Ishikawa (cell line): ENCODE measurements at regions not wholly inside any gene's neighbourhood (a gene's known extent, or its start where the extent isn't known, plus 50 kb on each side); places are given as distances from the start of the nearest gene placed in this dataset.

Experiments used
- CEBPB ChIP-seq: IDR thresholded peaks from 2 replicates; pipeline ENCODE4 v1.6.1; 2012
- EP300 ChIP-seq: IDR thresholded peaks from 2 replicates; pipeline ENCODE4 v1.6.1; 2012; ENCODE audit warnings: borderline replicate concordance
- FOXM1 ChIP-seq: IDR thresholded peaks from 2 replicates; pipeline ENCODE4 v1.6.1; 2012; ENCODE audit warnings: low read depth, borderline replicate concordance
- NFIC ChIP-seq: IDR thresholded peaks from 2 replicates; pipeline ENCODE4 v1.6.1; 2012
- RAD21 ChIP-seq: IDR thresholded peaks from 2 replicates; pipeline ENCODE4 v1.6.1; 2012; ENCODE audit warnings: low read depth
- TAF1 ChIP-seq: IDR thresholded peaks from 2 replicates; pipeline ENCODE4 v1.6.1; 2012; ENCODE audit warnings: low read depth, mild to moderate bottlenecking
- TCF12 ChIP-seq: IDR thresholded peaks from 2 replicates; pipeline ENCODE4 v1.6.1; 2012; ENCODE audit warnings: low read depth
- TEAD4 ChIP-seq: IDR thresholded peaks from 2 replicates; pipeline ENCODE4 v1.6.1; 2012
- YY1 ChIP-seq: IDR thresholded peaks from 2 replicates; pipeline ENCODE4 v1.6.1; 2012; ENCODE audit warnings: low read depth
- ZBTB7A ChIP-seq: IDR thresholded peaks from 2 replicates; pipeline ENCODE4 v1.6.1; 2012; ENCODE audit warnings: low read depth
- TF ChIP-seq, protein P1 (sequence below): IDR thresholded peaks from 2 replicates; pipeline ENCODE4 v1.6.1; 2012
- TF ChIP-seq, protein P2 (sequence below): IDR thresholded peaks from 2 replicates; pipeline ENCODE4 v1.6.1; 2012; ENCODE audit warnings: low read depth, mild to moderate bottlenecking

DNA sequence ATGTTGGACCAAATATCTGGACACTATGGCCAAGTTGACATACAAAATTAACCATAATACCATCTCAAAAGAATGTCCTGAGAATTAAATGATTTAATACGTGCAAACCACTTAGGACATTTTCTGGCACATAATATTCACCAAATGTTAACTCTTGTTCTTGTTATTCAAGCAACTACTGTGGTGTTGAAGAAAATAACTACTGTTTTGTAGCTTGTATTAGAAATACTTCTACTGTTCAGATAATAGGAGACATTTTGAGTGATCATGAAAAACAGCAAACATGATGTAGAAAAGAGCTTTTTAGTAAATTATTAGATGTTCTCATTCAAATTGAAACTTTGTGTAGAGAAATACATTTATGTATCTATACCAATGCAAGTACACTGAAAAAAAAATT, 140.7 kb upstream of the SMIM31 start:
- TF ChIP-seq, protein P1, sequence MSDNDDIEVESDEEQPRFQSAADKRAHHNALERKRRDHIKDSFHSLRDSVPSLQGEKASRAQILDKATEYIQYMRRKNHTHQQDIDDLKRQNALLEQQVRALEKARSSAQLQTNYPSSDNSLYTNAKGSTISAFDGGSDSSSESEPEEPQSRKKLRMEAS = no peak
- no peak for TF ChIP-seq TEAD4
- no peak for TF ChIP-seq NFIC
- TF ChIP-seq FOXM1 = no peak
- no peak for TF ChIP-seq EP300
- no peak for TF ChIP-seq CEBPB
- no peak for TF ChIP-seq TAF1
- no peak for TF ChIP-seq RAD21
- no peak for TF ChIP-seq TCF12
- no peak for TF ChIP-seq ZBTB7A
- TF ChIP-seq, protein P2, sequence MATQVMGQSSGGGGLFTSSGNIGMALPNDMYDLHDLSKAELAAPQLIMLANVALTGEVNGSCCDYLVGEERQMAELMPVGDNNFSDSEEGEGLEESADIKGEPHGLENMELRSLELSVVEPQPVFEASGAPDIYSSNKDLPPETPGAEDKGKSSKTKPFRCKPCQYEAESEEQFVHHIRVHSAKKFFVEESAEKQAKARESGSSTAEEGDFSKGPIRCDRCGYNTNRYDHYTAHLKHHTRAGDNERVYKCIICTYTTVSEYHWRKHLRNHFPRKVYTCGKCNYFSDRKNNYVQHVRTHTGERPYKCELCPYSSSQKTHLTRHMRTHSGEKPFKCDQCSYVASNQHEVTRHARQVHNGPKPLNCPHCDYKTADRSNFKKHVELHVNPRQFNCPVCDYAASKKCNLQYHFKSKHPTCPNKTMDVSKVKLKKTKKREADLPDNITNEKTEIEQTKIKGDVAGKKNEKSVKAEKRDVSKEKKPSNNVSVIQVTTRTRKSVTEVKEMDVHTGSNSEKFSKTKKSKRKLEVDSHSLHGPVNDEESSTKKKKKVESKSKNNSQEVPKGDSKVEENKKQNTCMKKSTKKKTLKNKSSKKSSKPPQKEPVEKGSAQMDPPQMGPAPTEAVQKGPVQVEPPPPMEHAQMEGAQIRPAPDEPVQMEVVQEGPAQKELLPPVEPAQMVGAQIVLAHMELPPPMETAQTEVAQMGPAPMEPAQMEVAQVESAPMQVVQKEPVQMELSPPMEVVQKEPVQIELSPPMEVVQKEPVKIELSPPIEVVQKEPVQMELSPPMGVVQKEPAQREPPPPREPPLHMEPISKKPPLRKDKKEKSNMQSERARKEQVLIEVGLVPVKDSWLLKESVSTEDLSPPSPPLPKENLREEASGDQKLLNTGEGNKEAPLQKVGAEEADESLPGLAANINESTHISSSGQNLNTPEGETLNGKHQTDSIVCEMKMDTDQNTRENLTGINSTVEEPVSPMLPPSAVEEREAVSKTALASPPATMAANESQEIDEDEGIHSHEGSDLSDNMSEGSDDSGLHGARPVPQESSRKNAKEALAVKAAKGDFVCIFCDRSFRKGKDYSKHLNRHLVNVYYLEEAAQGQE = no peak
- TF ChIP-seq YY1 = no peak
